ENCODE measurements at regions not wholly inside any gene's neighbourhood (a gene's known extent, or its start where the extent isn't known, plus 50 kb on each side); places are given as distances from the start of the nearest gene placed in this dataset.

DNA sequence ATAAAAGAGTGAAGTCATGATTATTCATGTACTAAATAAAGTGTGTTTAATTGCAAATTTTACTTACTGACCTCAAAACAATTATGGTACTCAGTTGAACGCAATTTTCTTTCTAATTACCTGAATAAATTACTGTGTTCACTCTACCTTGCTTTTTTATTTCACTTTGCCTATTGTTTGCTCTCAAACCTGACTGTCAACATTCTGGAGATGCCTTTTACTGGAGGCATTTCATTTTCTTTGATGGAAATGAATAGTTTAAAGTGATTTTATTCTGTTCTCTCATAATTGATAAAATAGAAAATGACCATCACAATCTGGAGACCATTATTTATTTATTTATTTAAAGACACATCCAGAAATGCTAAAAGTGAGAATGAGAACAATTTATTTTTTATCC, 811.5 kb upstream of the ATXN8OS start:
- TF ChIP-seq POLR2AphosphoS5 (IDR thresholded peaks at IDR 0.05; ENCODE audit: borderline replicate concordance, low read depth, low read length), result no peak
- TF ChIP-seq EZH2 (IDR thresholded peaks at IDR 0.05), result no peak
- no peak for TF ChIP-seq FOXP2 (optimal IDR thresholded peaks at IDR 0.05; ENCODE audit: control extremely low read depth, extremely low read length, insufficient read depth)

Data from SK-N-MC (cell line).